ENCODE measurements at regions not wholly inside any gene's neighbourhood (a gene's known extent, or its start where the extent isn't known, plus 50 kb on each side); places are given as distances from the start of the nearest gene placed in this dataset.

- no peak for DNase-seq
- Histone ChIP-seq H3K79me2 (ENCODE audit: insufficient read depth, low read length) (no peaks in the 10 kb centered on the region), H3K14ac (ENCODE audit: insufficient read depth, low read length) (no peak overlapping the region), H4K5ac (ENCODE audit: insufficient read length, low read depth, low read length) (no peak overlapping the region), H3K4ac (ENCODE audit: low read depth, low read length) (no peak overlapping the region), H3T11ph (ENCODE audit: low read length) (no peak overlapping the region), H3K23me2 (ENCODE audit: insufficient read length, low read depth, low read length, poor library complexity, severe bottlenecking) (no peaks in the 10 kb centered on the region), H2BK5ac (ENCODE audit: insufficient read length, low read length) (no peak overlapping the region), H4K20me1 (ENCODE audit: control insufficient read depth, insufficient read depth, insufficient read length) (no peaks in the 10 kb centered on the region), H3K9me3 (ENCODE audit: control insufficient read depth, low read depth, low read length) (no peaks in the 10 kb centered on the region), H2AK5ac (ENCODE audit: insufficient read length, low read length) (no peak overlapping the region), H3K27ac (ENCODE audit: insufficient read length, low read depth, low read length) (no peak overlapping the region), H3K9ac (ENCODE audit: extremely low read depth, insufficient read length, low read length) (no peak overlapping the region), H2BK12ac (ENCODE audit: insufficient read length, low read depth, low read length) (no peak overlapping the region), H3K4me2 (ENCODE audit: insufficient read depth, insufficient read length, low read length) (no peak overlapping the region), H3K79me1 (ENCODE audit: insufficient read depth, low read depth, low read length, poor library complexity, severe bottlenecking) (no peaks in the 10 kb centered on the region), H3K4me1 (ENCODE audit: insufficient read depth, low read length) (no peaks in the 10 kb centered on the region), H3K27me3 (ENCODE audit: insufficient read depth, low read length) (no peaks in the 10 kb centered on the region), H4K91ac (ENCODE audit: insufficient read length, low read depth, low read length) (no peak overlapping the region), H3K56ac (ENCODE audit: insufficient read length, low read depth, low read length) (no peak overlapping the region), H2AFZ (ENCODE audit: low read length) (no peak overlapping the region), H3K23ac (ENCODE audit: insufficient read length, low read depth, low read length) (no peak overlapping the region), H2BK120ac (ENCODE audit: low read depth, low read length, poor library complexity, severe bottlenecking) (no peak overlapping the region), H3K18ac (ENCODE audit: insufficient read length, low read depth, low read length) (no peak overlapping the region), H4K8ac (replicated peaks; ENCODE audit: insufficient read length, low read depth, low read length) (no peak overlapping the region), H2BK20ac (ENCODE audit: low read depth, low read length, poor library complexity, severe bottlenecking) (no peak overlapping the region), H2BK15ac (ENCODE audit: low read depth, low read length) (no peak overlapping the region)
- Mint-ChIP-seq H3K27ac (no peak overlapping the region), H3K36me3 (ENCODE audit: insufficient read depth in 1 of 3, low read depth in 3 of 3) (no peaks in the 10 kb centered on the region; a peak in 1 of 7 replicates), H3K27me3 (ENCODE audit: low read depth) (peaks cover 13% of the 10 kb centered on the region), H3K9me3 (no peaks in the 10 kb centered on the region), H3K4me1 (peaks cover 2 to 13% of the 10 kb centered on the region in 2 experiments; a peak in 2 of 4 replicates), H3K4me3 (no peak overlapping the region)
- no peak for TF ChIP-seq CTCF (conservative IDR thresholded peaks at IDR 0.05)
Measured at GRCh38 chr1:34663031-34663430, 91.8 kb upstream of the GJB5 start.

All from H9 (cell line).